ENCODE measurements at regions not wholly inside any gene's neighbourhood (a gene's known extent, or its start where the extent isn't known, plus 50 kb on each side); places are given as distances from the start of the nearest gene placed in this dataset.

GRCh38 chr12:85653731-85654455, 182.3 kb downstream of the RASSF9 start:
- H3K9me3 Mint-ChIP-seq, result peaks cover 43% of the 10 kb centered on the region
- TF ChIP-seq, protein P1, sequence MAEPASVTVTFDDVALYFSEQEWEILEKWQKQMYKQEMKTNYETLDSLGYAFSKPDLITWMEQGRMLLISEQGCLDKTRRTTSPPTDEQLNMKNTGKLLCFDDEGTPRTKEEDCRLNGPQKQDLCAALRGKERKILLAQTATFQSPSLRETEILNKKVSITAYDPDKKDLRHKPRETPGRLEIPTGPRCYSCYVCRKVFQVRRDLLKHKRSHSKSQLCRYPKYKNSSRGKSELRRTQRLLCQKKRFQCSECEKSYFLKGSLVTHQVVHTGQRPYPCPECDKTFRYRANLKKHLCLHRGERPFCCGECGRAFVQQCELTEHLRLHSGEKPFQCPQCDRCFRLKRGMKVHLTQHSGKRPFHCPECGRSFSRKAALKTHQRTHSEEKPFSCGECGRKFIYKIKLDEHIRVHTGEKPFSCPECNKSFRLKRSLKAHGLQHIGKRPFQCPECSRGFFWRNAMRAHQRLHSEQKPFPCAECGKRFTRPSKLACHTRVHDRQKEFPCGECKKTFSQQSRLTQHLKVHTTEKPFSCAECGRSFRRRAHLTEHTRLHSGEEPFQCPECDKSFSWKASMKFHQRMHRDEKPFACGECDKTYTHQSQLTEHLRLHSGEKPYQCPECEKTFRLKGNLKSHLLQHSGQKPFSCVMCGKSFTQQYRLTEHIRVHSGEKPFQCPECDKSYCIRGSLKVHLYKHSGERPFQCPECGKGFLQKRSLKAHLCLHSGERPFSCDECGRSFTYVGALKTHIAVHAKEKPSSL (CRISPR knock-in tag; conservative IDR thresholded peaks at IDR 0.05), result no peak
- no peak for TF ChIP-seq GTF2I (CRISPR knock-in tag; conservative IDR thresholded peaks at IDR 0.05)
- TF ChIP-seq, protein P2, sequence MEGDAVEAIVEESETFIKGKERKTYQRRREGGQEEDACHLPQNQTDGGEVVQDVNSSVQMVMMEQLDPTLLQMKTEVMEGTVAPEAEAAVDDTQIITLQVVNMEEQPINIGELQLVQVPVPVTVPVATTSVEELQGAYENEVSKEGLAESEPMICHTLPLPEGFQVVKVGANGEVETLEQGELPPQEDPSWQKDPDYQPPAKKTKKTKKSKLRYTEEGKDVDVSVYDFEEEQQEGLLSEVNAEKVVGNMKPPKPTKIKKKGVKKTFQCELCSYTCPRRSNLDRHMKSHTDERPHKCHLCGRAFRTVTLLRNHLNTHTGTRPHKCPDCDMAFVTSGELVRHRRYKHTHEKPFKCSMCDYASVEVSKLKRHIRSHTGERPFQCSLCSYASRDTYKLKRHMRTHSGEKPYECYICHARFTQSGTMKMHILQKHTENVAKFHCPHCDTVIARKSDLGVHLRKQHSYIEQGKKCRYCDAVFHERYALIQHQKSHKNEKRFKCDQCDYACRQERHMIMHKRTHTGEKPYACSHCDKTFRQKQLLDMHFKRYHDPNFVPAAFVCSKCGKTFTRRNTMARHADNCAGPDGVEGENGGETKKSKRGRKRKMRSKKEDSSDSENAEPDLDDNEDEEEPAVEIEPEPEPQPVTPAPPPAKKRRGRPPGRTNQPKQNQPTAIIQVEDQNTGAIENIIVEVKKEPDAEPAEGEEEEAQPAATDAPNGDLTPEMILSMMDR (IDR thresholded peaks at IDR 0.05), result no peak
- TF ChIP-seq, protein P3, sequence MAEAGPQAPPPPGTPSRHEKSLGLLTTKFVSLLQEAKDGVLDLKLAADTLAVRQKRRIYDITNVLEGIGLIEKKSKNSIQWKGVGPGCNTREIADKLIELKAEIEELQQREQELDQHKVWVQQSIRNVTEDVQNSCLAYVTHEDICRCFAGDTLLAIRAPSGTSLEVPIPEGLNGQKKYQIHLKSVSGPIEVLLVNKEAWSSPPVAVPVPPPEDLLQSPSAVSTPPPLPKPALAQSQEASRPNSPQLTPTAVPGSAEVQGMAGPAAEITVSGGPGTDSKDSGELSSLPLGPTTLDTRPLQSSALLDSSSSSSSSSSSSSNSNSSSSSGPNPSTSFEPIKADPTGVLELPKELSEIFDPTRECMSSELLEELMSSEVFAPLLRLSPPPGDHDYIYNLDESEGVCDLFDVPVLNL (CRISPR knock-in tag; IDR thresholded peaks at IDR 0.05; ENCODE audit: borderline replicate concordance, low read depth), result no peak
- TF ChIP-seq, protein P4, sequence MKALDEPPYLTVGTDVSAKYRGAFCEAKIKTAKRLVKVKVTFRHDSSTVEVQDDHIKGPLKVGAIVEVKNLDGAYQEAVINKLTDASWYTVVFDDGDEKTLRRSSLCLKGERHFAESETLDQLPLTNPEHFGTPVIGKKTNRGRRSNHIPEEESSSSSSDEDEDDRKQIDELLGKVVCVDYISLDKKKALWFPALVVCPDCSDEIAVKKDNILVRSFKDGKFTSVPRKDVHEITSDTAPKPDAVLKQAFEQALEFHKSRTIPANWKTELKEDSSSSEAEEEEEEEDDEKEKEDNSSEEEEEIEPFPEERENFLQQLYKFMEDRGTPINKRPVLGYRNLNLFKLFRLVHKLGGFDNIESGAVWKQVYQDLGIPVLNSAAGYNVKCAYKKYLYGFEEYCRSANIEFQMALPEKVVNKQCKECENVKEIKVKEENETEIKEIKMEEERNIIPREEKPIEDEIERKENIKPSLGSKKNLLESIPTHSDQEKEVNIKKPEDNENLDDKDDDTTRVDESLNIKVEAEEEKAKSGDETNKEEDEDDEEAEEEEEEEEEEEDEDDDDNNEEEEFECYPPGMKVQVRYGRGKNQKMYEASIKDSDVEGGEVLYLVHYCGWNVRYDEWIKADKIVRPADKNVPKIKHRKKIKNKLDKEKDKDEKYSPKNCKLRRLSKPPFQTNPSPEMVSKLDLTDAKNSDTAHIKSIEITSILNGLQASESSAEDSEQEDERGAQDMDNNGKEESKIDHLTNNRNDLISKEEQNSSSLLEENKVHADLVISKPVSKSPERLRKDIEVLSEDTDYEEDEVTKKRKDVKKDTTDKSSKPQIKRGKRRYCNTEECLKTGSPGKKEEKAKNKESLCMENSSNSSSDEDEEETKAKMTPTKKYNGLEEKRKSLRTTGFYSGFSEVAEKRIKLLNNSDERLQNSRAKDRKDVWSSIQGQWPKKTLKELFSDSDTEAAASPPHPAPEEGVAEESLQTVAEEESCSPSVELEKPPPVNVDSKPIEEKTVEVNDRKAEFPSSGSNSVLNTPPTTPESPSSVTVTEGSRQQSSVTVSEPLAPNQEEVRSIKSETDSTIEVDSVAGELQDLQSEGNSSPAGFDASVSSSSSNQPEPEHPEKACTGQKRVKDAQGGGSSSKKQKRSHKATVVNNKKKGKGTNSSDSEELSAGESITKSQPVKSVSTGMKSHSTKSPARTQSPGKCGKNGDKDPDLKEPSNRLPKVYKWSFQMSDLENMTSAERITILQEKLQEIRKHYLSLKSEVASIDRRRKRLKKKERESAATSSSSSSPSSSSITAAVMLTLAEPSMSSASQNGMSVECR (CRISPR knock-in tag; IDR thresholded peaks at IDR 0.05; ENCODE audit: borderline replicate concordance), result no peak
- TF ChIP-seq, protein P5, sequence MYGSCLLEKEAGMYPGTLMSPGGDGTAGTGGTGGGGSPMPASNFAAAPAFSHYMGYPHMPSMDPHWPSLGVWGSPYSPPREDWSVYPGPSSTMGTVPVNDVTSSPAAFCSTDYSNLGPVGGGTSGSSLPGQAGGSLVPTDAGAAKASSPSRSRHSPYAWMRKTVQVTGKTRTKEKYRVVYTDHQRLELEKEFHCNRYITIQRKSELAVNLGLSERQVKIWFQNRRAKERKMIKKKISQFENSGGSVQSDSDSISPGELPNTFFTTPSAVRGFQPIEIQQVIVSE (CRISPR knock-in tag; IDR thresholded peaks at IDR 0.05; ENCODE audit: borderline replicate concordance), result no peak
- no peak for TF ChIP-seq ATF6 (CRISPR knock-in tag; IDR thresholded peaks at IDR 0.05)
- TF ChIP-seq SP1 (CRISPR knock-in tag; conservative IDR thresholded peaks at IDR 0.05), result no peak
- no peak overlapping the region for H3K4me3 Mint-ChIP-seq
- H3K4me1 Mint-ChIP-seq, result peaks cover 17% of the 10 kb centered on the region
- ChIA-PET POLR2A (no interaction called here), CTCF (no interaction called here)
- no peak for DNase-seq (ENCODE audit: low spot score)
- peaks cover 16% of the 10 kb centered on the region for H3K36me3 Mint-ChIP-seq
- H3K27ac Mint-ChIP-seq, result no peak overlapping the region
- no peak for ATAC-seq
- peaks cover 4% of the 10 kb centered on the region; the same call in 1 of the 2 replicates for H3K27me3 Mint-ChIP-seq (ENCODE audit: low read depth)

DNA sequence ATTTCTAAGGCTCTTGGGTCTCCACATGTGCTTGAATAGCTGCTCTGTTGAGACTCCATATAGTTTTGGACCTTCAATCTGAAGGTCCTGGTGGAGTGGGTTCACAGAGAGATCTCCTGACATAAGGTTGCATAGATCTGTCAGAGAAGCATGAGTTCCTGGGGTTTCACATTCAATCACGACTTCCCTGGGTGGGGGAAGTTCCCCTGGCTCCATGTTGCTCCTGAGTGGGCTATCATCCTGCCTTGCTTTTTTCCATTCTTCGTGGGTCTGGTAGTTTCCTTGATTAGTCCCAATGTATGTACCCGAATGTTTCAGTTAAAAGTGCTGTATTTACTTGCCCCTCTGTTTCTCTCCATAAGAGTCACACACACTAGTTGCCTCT, 181.8 kb downstream of the RASSF9 start:
- ATAC-seq (no peak), DNase-seq (ENCODE audit: low spot score) (no peak)
- no peak overlapping the region for H3K27ac Mint-ChIP-seq
- H3K9me3 Mint-ChIP-seq, result peaks cover 46% of the 10 kb centered on the region
- CTCF ChIA-PET, result no interaction called here
- H3K36me3 Mint-ChIP-seq, result peaks cover 20% of the 10 kb centered on the region
- no peak overlapping the region for H3K4me3 Mint-ChIP-seq
- POLR2A ChIA-PET, result no interaction called here
- H3K27me3 Mint-ChIP-seq (ENCODE audit: low read depth), result peaks cover 4% of the 10 kb centered on the region; the same call in 1 of the 2 replicates
- H3K4me1 Mint-ChIP-seq, result peaks cover 11% of the 10 kb centered on the region
- TF ChIP-seq PRDM15 (CRISPR knock-in tag; IDR thresholded peaks at IDR 0.05) (no peak), MAX (CRISPR knock-in tag; IDR thresholded peaks at IDR 0.05) (no peak), ZNF232 (CRISPR knock-in tag; IDR thresholded peaks at IDR 0.05) (no peak), EMX1 (CRISPR knock-in tag; IDR thresholded peaks at IDR 0.05) (no peak), E2F5 (CRISPR knock-in tag; IDR thresholded peaks at IDR 0.05) (no peak)

All from WTC11 (cell line).